A549 (cell line): ENCODE measurements at regions not wholly inside any gene's neighbourhood (a gene's known extent, or its start where the extent isn't known, plus 50 kb on each side); places are given as distances from the start of the nearest gene placed in this dataset.

Experiments
- CBX8 ChIP-seq: fragments of 200-600 bp; sonication (generic); IDR thresholded peaks from 2 replicates; pipeline ENCODE4 v1.6.1; 2016
- HDAC2 ChIP-seq: fragments of 200-600 bp; sonication (generic); IDR thresholded peaks from 2 replicates; pipeline ENCODE4 v1.6.1; 2016
- MAFK ChIP-seq: fragments of 450-650 bp; IDR thresholded peaks from 2 replicates; pipeline ENCODE4 v1.6.1; 2014; ENCODE audit not compliant: partially characterized antibody
- NPAS2 ChIP-seq: fragments of 250-450 bp; sonication (Bioruptor Pico); IDR thresholded peaks from 2 replicates; pipeline ENCODE4 v1.8.0; 2022; ENCODE audit warnings: mild to moderate bottlenecking, moderate library complexity, borderline replicate concordance
- POLR2A ChIP-seq: IDR thresholded peaks from 2 replicates; pipeline ENCODE4 v1.6.1; 2012; ENCODE audit warnings: mild to moderate bottlenecking, low read length
- RFX5 ChIP-seq: fragments of 450-650 bp; IDR thresholded peaks from 2 replicates; pipeline ENCODE4 v1.7.1; 2014; ENCODE audit warnings: antibody characterized with exemption, mild to moderate bottlenecking, moderate library complexity
- TF ChIP-seq, protein P1 (sequence below): fragments of >200 bp; sonication (Bioruptor Twin); formaldehyde crosslinking; IDR thresholded peaks from 3 replicates; pipeline ENCODE4 v1.5.1; 2016
- TF ChIP-seq, protein P2 (sequence below): fragments of 200-600 bp; sonication (generic); IDR thresholded peaks from 2 replicates; pipeline ENCODE4 v1.6.1; 2016; ENCODE audit warnings: antibody characterized with exemption, mild to moderate bottlenecking, moderate library complexity

DNA sequence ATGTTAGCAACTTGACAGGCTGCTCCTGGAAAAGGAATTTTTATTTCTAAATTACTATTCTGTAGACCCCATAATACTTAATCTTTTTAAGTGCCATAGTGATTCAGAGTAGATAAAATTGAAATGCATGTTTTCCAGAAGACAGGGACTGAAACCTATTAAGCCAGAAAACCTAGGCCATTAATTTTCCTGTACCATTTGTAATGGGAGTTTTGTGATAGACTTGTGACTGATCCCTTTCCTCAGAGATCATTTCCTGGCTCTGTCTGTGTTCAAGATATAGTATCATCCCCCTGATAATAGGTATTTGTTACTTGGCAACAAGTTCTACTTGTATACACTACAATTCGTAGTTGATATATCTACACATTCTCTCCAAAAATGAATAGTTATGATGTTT, 1609.8 kb downstream of the AMY1C start:
- TF ChIP-seq, protein P1, sequence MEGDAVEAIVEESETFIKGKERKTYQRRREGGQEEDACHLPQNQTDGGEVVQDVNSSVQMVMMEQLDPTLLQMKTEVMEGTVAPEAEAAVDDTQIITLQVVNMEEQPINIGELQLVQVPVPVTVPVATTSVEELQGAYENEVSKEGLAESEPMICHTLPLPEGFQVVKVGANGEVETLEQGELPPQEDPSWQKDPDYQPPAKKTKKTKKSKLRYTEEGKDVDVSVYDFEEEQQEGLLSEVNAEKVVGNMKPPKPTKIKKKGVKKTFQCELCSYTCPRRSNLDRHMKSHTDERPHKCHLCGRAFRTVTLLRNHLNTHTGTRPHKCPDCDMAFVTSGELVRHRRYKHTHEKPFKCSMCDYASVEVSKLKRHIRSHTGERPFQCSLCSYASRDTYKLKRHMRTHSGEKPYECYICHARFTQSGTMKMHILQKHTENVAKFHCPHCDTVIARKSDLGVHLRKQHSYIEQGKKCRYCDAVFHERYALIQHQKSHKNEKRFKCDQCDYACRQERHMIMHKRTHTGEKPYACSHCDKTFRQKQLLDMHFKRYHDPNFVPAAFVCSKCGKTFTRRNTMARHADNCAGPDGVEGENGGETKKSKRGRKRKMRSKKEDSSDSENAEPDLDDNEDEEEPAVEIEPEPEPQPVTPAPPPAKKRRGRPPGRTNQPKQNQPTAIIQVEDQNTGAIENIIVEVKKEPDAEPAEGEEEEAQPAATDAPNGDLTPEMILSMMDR: no peak
- TF ChIP-seq RFX5 (no peak), HDAC2 (no peak), NPAS2 (CRISPR knock-in tag) (no peak), CBX8 (no peak), MAFK (no peak), POLR2A (no peak)
- TF ChIP-seq, protein P2, sequence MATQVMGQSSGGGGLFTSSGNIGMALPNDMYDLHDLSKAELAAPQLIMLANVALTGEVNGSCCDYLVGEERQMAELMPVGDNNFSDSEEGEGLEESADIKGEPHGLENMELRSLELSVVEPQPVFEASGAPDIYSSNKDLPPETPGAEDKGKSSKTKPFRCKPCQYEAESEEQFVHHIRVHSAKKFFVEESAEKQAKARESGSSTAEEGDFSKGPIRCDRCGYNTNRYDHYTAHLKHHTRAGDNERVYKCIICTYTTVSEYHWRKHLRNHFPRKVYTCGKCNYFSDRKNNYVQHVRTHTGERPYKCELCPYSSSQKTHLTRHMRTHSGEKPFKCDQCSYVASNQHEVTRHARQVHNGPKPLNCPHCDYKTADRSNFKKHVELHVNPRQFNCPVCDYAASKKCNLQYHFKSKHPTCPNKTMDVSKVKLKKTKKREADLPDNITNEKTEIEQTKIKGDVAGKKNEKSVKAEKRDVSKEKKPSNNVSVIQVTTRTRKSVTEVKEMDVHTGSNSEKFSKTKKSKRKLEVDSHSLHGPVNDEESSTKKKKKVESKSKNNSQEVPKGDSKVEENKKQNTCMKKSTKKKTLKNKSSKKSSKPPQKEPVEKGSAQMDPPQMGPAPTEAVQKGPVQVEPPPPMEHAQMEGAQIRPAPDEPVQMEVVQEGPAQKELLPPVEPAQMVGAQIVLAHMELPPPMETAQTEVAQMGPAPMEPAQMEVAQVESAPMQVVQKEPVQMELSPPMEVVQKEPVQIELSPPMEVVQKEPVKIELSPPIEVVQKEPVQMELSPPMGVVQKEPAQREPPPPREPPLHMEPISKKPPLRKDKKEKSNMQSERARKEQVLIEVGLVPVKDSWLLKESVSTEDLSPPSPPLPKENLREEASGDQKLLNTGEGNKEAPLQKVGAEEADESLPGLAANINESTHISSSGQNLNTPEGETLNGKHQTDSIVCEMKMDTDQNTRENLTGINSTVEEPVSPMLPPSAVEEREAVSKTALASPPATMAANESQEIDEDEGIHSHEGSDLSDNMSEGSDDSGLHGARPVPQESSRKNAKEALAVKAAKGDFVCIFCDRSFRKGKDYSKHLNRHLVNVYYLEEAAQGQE: no peak
